HG03520 (cell line): ENCODE measurements at regions not wholly inside any gene's neighbourhood (a gene's known extent, or its start where the extent isn't known, plus 50 kb on each side); places are given as distances from the start of the nearest gene placed in this dataset.

Experiments
- ATAC-seq: cut with Tn5 transposase; IDR thresholded peaks from one replicate; pipeline ENCODE4 v1.9.1; 2021; ENCODE audit warnings: mild to moderate bottlenecking, moderate library complexity; ENCODE audit not compliant: unreplicated experiment

DNA sequence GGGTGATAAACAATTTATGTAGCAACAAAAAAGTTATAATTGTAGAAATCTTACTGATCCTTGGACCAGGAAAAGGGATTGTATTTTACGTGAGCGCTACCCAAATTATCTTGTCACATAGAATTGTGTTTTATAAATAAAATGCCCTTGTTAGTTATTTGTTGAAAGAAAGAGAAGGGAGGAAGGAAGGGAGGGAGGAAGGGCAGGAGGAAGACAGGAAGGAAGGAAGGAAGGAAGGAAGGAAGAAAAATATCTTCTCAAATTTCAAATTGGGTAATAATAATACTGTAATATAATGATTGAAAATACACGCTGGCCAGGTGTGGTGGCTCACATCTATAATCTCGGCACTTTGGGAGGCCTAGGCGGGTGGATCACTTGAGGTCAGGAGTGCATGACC lies 206.2 kb upstream of the TLL1 start:
- ATAC-seq: no peak

DNA sequence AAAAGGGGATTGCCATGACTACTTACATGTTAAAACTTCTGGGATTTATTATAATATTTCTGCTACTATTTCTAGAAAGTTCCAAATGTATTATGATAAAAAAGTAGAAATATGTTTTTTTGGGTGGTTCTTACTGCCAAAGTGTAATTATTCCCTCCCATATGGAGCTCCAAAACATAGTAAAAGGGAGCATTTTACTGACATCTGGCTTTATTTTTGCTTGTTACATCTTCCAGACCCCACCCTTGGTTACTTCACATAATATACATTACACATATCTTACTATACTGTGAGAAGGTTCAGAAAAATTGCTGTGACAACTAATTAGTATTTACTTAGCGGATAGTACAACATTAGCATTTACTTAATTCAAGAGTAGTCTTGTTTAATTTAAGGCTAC lies 205.1 kb upstream of the TLL1 start:
- ATAC-seq: no peak

DNA sequence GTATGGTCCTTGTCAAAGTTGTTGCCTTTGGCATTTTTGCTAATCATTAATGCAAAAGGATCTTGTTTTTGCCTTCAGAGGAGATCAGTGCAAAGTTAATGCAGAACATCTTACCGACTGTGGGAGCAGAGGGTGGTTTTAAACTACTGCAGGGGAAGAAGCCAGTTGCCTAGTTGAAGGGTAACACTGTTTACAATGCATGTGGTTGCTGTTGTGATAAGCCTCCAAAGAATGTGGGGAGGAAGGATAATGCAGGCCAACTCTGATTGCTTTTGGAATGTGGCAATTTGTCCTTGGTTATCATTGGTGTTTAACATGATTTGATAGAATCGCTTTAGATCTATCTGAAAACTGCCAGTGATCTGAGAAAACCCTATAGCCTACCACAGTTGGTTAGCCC lies 204.3 kb upstream of the TLL1 start:
- no peak for ATAC-seq

DNA sequence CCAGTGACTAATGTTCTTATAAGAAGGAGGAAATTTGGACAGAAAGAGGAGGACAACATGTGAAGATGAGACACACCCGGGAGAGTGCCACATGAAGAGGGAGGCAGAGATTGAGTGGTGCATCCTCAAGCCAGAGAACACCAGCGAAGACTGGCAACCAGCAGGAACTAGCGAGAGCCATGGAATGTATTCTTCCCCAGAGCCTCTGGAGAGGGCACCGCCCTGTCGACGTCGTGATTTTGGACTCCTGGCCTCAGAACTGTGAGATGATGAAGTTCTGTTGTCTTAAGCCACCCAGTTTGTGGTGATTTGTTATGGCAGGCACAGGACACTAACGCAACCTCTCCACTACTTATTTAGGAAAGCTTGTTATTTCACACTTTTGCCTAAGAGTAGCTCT lies 196.0 kb upstream of the TLL1 start:
- no peak for ATAC-seq

DNA sequence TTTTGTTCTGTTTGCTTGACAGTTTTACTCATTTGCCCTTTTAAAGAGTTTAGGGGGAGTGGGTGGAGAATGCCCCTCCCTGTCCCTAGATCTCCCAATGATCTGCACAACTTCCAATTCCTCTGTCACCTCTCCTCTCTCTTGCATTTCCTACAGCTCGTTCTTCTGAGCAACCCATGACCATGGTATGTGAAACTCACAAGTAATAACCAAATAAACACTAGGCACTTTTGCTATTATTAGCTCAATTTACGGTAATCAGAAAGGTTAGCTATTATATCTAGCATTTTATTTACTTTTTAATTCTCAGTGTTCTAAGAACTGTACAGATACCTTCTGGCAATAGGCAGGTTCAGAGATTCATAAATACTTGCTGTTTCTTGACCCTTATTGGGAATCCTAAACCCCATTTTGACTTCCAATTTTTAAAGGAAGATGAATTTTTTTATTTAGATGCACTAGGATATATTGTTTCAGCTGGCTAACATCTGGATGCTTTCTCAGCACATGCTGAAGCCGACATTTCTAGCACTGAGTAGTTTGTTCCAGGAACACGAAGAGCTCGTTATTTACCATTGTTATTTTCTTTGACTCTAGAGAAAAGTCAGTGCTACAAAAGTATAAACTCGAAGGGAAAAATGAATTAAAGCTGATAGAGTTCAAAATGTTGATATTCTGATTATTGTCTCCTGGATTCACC lies 194.7 kb upstream of the TLL1 start:
- no peak for ATAC-seq

DNA sequence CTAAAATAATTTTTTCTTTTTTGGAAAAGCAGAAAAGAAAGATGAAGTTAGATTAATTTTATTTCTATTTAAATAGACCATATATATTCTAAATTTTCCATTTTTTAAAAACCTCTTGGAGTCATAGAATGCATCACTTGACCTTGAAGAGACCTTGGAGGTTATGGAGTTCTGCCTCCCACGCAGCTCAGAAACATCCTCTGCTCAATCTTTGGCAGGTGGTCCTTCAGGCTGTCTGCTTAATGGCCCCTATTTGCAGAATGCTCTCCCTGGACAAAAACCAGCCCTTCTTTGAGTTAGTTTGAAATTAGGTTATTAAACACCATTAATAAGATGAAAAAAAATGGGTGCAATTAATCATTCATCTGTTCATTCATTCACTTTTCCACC lies 194.1 kb upstream of the TLL1 start:
- ATAC-seq: no peak

DNA sequence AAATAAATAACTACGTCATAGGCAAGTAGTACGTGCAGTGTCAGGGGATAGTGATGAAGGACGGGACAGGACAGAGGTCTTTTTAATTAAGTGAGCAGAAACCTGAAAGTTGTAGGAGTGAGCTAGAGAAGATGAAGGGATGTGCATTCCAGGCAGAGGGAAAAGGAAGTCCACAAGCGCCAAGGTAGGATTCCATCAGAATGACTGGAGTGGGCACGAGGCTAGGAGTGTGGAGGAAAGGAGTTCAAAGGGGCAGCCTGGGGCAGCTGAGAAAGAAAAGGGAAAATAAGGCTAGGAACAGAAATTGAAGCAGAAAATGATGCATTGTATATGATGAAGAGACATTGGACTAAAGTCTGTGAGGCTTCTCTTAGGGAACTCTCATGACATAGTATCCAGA lies 192.2 kb upstream of the TLL1 start:
- no peak for ATAC-seq

DNA sequence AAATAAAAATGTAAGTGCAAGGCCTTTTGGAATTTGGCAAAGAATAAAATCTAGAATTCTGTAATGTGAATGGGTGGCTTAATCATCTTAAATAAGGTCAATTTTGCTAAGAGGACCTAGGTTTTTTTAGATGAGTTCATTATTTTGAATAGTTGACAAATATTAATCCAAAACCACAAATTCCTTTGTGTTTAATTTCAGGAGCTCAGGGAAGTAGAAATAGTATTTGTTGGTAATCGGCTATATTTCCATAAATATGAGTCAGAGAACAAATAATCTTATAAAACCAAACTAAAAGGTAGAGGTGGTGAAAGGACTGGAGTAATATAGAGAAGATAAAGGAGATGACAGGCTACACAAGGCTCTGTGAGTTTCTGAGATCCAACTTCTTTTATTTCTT lies 190.4 kb upstream of the TLL1 start:
- ATAC-seq: no peak

DNA sequence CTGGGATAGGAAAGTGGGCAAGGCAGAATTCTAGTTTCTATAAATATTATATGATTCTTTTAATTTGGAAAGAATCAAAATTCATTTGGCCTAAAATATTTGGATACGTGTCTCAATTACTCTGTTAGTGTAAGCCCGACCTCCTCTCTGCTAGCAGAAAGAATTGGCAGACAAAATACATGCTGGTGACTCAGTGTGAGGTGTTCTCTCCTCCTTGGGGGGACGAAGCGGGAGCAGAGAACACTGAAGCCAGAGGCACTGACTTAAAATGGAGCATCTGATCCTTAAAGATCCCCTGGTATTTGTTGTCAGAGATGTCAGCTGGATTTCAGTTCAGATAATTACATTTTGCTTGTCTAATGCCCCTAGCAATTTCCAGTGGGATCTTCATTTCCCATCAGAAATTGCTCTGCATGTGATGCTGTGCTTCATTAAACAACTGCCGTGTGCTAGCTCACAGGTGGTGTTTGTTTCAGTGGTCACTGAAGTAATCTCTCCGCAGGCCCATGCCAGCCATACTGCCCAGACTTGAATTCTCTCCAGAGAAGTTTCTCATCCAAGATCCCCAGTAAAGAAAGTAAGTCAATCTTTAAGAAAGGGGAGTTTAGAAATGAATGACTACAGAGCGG lies 188.7 kb upstream of the TLL1 start:
- no peak for ATAC-seq

DNA sequence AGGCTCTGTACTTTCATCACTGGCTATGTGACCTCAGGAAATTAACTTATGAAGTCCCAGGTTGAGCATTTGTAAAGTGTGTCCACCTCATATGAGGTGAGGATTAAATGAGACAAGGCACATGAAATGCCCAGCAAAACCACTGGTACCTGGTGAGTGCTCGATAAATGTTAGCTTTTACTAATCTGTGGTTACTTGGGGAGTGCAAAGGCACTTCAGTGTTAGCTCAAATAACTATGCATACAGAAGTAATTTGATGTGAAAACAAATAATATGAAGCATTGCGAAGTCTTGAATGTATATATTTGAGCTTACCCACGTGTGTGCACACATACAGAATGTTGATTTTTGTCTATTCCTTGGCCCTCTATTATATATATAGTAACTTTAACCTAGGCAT lies 186.3 kb upstream of the TLL1 start:
- ATAC-seq: no peak

DNA sequence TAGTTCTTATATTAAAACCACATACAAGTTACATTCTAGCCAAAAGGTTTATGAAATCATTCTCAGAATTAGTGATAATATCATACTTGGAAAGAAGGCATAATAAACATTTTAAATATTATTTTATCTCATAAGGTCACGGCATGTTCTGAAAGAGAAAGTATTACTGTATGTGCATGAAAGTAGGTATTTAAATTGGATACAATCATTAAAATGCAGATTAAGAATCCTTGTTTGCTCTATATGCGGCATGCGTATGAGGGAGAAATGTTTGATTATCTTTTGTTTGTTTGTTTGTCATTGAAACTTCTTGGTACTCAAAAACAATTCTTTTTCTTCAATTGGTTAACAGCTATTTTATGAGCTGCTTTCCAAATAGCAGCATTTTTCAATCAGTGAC lies 183.9 kb upstream of the TLL1 start:
- ATAC-seq: no peak

DNA sequence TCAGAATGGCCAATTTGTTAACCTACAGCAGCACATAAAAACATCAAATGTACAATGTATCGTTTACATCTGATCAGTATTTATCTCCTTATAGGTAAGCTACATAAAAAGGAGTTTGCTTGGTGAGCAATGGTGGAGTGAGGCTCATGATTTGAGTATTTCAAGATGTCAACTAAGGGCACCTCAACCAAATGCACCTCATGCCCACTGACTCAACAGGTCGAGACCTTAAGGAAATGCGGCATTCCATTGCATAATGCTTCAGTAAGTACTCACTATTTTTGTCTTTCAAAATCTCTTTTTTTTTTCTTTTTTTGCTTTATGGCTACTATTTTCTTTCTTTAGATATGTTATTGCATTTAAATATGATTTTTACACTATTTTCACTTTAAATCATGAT lies 181.0 kb upstream of the TLL1 start:
- ATAC-seq: no peak

DNA sequence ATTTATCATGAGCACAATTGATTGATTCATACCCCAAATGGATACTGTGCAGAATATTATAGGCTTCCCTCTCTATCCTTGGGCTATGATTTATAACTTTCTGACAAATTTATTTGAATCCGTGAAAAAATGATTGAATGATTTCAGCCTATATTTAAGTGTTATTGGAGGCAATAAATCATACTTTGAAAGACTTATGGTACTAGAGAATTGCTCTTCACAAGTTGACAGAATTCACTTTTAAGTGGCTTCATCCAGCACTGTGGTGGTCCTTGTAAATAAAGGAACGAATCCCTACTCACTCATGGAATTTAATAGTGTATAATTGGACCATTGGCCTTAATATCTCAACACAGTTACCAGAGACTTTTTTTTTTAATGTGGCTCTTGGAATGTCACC lies 174.8 kb upstream of the TLL1 start:
- ATAC-seq: no peak

DNA sequence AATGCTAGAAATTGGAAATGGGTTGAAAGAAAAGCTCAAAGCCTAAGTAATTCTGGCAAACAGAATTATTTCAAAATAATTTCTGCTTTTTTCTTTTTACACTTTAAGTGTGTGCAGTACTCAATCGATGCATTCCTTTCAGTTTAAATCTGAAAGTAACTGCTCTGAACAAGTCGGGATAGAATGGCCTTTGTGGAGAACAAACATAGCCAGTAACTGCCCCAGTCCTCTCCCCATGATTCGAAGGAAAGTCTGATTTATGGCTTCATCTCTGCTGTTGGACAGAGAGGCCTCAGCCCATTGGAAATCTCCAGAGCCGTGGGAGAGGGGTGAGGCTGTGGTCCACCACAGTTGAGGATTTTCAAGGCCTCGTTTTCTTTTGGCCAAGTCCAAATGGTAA lies 174.0 kb upstream of the TLL1 start:
- ATAC-seq: no peak

DNA sequence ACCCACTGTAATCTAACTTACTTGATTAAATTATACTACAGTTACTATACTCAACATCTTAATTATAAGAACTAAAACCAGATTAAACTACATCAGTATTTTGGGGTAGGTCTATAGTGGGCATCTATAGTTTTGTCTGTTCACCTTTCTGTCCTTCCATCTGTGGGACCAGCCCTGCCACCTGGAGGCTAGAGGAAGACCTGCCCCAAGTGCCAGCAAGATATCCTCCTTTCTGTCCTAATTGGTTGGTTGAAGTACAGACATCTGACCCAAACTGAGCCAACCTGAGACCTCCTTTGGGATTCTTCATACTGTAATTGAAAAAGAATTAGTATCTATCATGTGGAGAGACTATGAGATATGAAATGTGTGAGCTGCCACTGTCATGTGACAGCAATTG lies 172.2 kb upstream of the TLL1 start:
- no peak for ATAC-seq

DNA sequence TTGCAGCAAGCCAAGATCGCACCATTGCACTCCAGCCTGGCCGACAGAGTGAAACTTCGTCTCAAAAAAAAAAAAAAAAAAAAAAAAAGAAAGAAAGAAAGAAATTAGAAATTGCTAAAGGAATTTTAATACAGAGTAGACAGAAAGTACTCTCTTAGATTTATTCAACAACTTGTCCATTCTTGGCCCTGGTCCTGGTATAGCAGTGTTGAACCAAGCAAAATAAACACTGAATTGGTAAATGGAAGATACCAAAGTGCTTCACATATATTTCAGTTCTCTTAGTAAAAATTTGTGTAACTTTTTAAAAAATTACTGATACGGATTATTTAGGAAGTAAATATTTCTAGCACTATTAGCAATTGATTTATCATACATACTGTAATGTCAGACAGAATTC lies 165.9 kb upstream of the TLL1 start:
- no peak for ATAC-seq

DNA sequence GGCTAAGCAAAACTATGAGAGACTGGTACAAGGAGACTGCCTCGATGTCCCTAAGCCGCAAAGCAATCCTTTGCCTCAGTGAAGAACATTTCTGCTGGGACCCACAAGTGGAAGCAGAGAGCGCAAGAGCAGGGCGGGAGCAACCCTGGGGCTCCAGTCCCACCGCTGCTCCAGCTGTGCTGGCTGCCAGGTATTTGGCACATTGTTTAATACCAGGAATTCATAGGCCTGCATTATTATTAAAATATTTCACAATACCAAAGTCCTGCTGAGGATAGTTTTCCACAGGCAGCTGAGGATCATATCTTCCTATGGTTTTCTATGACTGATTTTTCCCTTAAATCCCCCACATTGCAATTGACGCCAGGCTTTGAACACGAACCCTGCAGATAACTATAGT lies 163.5 kb upstream of the TLL1 start:
- ATAC-seq: no peak

DNA sequence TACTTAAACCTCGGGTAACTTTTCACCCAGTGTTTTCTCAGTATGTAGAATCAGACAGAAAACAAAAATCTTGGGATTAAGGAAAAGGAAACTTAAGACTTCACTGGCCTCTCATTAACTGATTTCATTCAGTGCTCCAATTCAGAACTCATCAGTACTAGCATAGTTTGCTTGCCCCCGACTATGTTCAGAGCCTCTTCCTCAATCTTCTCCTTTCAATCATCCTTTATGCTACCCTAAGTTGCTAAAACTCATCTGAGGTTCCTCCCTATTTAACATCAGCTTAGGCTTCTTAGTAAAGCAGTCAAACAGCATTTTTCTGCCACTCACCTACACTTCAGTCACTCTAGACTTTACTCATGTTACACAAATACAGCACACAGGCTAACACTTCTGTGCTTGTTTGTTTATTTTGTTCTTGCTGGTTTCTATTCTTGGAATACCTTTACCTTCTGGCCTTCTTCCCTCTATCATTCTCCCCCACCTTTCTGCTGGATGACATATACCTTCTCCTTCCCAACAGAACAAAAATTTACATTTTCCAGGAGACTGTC lies 163.0 kb upstream of the TLL1 start:
- ATAC-seq: no peak

DNA sequence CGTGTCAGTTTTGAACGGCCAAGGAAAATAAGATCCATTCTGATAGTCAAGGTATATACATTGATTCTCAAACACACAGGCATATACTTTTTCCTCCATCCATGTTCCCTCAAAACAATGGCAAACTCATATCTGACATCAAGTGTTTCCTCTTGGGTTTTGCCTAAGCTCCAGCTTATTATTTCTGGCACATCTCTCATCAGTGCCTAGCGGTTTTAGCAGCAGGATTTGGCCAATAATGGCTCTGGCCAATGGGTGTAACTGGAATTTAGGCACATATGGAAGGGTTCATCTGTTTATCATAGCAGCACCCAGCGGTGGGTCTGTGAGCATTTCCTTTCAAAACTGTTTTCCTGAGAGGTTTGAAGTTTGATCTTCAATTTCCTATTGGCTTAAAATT lies 161.6 kb upstream of the TLL1 start:
- no peak for ATAC-seq

DNA sequence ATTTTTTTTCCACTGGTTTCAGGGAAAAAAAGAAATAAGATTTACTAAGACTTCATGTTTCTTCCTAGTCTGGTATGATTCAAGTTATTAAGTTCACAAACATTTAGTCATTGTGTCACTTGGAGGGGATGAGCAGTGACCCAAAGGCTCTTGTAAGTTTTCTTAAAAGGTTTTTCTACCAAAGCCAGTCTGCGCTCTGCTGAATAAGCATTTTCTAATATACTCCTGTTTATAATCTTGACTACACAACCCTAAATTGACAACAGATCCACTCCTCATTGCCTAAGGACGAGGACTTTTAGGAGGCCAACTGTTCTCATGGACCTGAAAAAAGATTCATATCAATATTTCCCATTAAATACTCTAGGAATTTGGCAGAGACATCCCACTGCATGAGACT lies 161.1 kb upstream of the TLL1 start:
- ATAC-seq: no peak

DNA sequence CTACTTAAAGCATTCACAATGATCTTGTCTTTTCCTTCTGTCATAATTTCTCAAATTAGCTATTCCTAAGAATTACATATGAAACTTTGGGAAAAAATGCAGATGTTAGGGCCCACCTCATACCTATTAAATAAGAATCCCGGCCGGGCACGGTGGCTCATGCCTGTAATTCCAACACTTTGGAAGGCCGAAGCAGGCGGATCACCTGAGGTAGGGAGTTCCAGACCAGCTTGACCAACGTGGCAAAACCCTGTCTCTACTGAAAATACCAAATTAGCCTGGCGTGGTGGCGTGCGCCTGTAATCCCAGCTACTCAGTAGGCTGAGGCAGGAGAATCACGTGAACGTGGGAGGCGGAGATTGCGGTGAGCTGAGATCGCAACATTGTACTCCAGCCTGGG lies 158.4 kb upstream of the TLL1 start:
- no peak for ATAC-seq

DNA sequence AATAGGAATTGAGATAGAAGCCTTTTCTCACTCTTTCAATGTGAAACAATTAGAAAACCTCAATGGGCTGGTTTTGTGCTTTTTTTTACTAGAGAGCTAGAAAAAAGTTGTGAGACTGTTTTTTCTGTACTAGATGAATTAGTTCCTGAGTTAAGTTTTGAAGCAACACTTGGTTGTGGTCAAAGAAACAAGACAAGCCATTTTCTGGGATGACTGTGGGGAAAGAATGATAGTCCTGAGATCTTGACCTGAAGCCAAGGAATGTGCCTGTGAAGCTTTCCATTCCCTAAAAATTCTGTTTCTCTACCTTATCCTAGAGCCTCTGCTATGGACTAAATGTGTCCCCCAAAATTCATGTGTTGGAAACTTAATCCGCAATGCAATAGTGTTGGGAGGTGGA lies 157.8 kb upstream of the TLL1 start:
- no peak for ATAC-seq

DNA sequence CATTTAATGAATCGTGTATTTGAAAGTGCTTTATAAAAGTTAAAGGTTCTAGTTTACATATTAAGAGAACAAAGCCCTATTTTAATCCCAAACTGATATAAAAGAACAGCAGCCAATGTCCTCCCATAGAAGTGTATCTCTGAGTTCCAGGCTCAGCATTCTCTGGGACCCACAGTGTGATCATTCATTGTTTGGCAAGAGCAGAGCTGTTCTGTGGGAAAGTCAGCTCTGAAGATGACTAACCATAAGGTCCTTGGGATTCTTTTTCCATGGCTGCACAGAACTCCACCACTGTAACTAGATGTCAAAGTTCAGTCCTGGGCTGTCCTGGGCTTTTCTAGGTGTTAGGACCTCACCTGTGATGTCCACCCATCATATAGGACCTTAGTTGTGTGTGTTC lies 157.0 kb upstream of the TLL1 start:
- no peak for ATAC-seq
